ENCODE measurements at regions not wholly inside any gene's neighbourhood (a gene's known extent, or its start where the extent isn't known, plus 50 kb on each side); places are given as distances from the start of the nearest gene placed in this dataset.

DNA sequence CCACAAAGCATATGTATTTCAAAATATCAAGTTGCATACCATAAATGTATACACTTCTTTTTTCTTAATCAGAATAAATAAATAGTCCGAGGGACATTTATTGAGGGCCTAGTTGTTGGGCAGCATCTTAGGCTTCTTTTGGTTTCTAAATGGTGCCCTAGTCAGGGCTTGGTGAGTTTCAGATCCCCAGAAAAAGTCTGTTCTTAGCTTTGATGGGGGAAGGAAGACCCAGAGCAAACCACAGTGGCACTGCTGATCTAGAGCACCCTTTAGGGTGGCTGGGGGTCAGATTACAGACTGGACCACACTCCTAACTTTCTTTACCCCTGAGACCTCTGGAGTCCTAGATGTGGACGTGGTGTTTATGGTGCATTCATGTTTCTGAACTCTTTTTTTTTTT, 97.8 kb downstream of the C9orf152 start:
- Histone ChIP-seq H3K27me3 (no peaks in the 10 kb centered on the region), H3K4me3 (no peak overlapping the region), H3K4me1 (peaks cover 0 to 20% (median 12%) of the 10 kb centered on the region in 4 donors), H3K9me3 (no peaks in the 10 kb centered on the region), H3K27ac (no peak overlapping the region), H3K36me3 (no peaks in the 10 kb centered on the region)
- 61 to 70% methylated on average over 2 of the region's 2 CpGs for WGBS, 2 donors
- TF ChIP-seq POLR2A (IDR thresholded peaks at IDR 0.05) (no peak), EP300 (IDR thresholded peaks at IDR 0.05) (no peak), POLR2AphosphoS5 (IDR thresholded peaks at IDR 0.05) (no peak)
- TF ChIP-seq, protein P1, sequence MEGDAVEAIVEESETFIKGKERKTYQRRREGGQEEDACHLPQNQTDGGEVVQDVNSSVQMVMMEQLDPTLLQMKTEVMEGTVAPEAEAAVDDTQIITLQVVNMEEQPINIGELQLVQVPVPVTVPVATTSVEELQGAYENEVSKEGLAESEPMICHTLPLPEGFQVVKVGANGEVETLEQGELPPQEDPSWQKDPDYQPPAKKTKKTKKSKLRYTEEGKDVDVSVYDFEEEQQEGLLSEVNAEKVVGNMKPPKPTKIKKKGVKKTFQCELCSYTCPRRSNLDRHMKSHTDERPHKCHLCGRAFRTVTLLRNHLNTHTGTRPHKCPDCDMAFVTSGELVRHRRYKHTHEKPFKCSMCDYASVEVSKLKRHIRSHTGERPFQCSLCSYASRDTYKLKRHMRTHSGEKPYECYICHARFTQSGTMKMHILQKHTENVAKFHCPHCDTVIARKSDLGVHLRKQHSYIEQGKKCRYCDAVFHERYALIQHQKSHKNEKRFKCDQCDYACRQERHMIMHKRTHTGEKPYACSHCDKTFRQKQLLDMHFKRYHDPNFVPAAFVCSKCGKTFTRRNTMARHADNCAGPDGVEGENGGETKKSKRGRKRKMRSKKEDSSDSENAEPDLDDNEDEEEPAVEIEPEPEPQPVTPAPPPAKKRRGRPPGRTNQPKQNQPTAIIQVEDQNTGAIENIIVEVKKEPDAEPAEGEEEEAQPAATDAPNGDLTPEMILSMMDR (IDR thresholded peaks at IDR 0.05): no peak
- no peak for DNase-seq
- intact Hi-C loops (cut with DNase I): no loop called here

GRCh38 chr9:110111868-110112267, 96.1 kb downstream of the C9orf152 start:
- H3K9me3 ChIP-seq: no peaks in the 10 kb centered on the region
- H3K4me3 ChIP-seq: no peak overlapping the region
- 42 to 73% methylated on average over 3 of the region's 3 CpGs for WGBS, 2 donors
- intact Hi-C loops (cut with DNase I): no loop called here
- peaks cover 0 to 24% (median 17%) of the 10 kb centered on the region in 4 donors for H3K4me1 ChIP-seq
- TF ChIP-seq POLR2AphosphoS5 (IDR thresholded peaks at IDR 0.05) (no peak), POLR2A (IDR thresholded peaks at IDR 0.05) (no peak), EP300 (IDR thresholded peaks at IDR 0.05) (no peak)
- TF ChIP-seq, protein P1 (IDR thresholded peaks at IDR 0.05): no peak
- no peak for DNase-seq
- no peak overlapping the region for H3K27ac ChIP-seq
- H3K27me3 ChIP-seq: no peaks in the 10 kb centered on the region
- no peaks in the 10 kb centered on the region for H3K36me3 ChIP-seq

- Histone ChIP-seq H3K4me3 (no peak overlapping the region), H3K4me1 (peaks cover 0 to 27% (median 17%) of the 10 kb centered on the region in 4 donors), H3K27ac (no peak overlapping the region), H3K36me3 (no peaks in the 10 kb centered on the region), H3K9me3 (no peaks in the 10 kb centered on the region), H3K27me3 (no peaks in the 10 kb centered on the region)
- no peak for DNase-seq
- WGBS, 2 donors: 81 to 91% methylated on average over 4 of the region's 4 CpGs
- intact Hi-C loops (cut with DNase I): no loop called here
- no peak for TF ChIP-seq POLR2A (IDR thresholded peaks at IDR 0.05)
- TF ChIP-seq POLR2AphosphoS5 (IDR thresholded peaks at IDR 0.05): no peak
- no peak for TF ChIP-seq EP300 (IDR thresholded peaks at IDR 0.05)
- TF ChIP-seq, protein P1 (IDR thresholded peaks at IDR 0.05): no peak
Observed at GRCh38 chr9:110112792-110113191, 95.2 kb downstream of the C9orf152 start.

GRCh38 chr9:110114086-110114858, 93.7 kb downstream of the C9orf152 start:
- no peaks in the 10 kb centered on the region for H3K36me3 ChIP-seq
- H3K4me1 ChIP-seq: peaks cover 0 to 27% (median 17%) of the 10 kb centered on the region in 4 donors
- peak overlapping the region in 1 of 4 donors; percentile 56 for H3K27ac ChIP-seq
- no peak for TF ChIP-seq POLR2A (IDR thresholded peaks at IDR 0.05)
- TF ChIP-seq EP300 (IDR thresholded peaks at IDR 0.05): no peak
- TF ChIP-seq, protein P1 (IDR thresholded peaks at IDR 0.05): no peak
- TF ChIP-seq POLR2AphosphoS5 (IDR thresholded peaks at IDR 0.05): no peak
- H3K9me3 ChIP-seq: no peaks in the 10 kb centered on the region
- WGBS, 2 donors: 79 to 85% methylated on average over 10 of the region's 10 CpGs
- no peak overlapping the region for H3K4me3 ChIP-seq
- DNase-seq: no peak
- intact Hi-C loops (cut with DNase I): no loop called here
- no peaks in the 10 kb centered on the region for H3K27me3 ChIP-seq
